H1 (cell line): ENCODE measurements at regions not wholly inside any gene's neighbourhood (a gene's known extent, or its start where the extent isn't known, plus 50 kb on each side); places are given as distances from the start of the nearest gene placed in this dataset.

Experiments used
- CTCF ChIA-PET: fragments of 300-600 bp; sonication (Branson Sonifier 250); formaldehyde crosslinking; loops from one replicate; lab custom pipeline; 2021; ENCODE audit not compliant: partially characterized antibody; lab: Charles Lee
- POLR2A ChIA-PET: fragments of 300-600 bp; sonication (Branson Sonifier 250); formaldehyde crosslinking; loops from one replicate; lab custom pipeline; 2021; ENCODE audit warnings: inconsistent platforms; ENCODE audit not compliant: partially characterized antibody; lab: Charles Lee
- DNase-seq, 2 experiments: peaks; one replicate each; pipeline versions ENCODE4 v3.0.0 to v3.0.0-alpha.2; 2010 to 2022; ENCODE audit warnings: low spot score in 2 of 2, low read depth in 1 of 2, mixed read lengths in 1 of 2
- FAIRE-seq: peaks from 2 replicates; lab custom pipeline; 2011; peaks lifted over from hg19 to GRCh38; lab: Jason Lieb, UNC
- H2AFZ ChIP-seq: 2 replicates; pipeline ENCODE4 v1.8.1; 2012; ENCODE audit warnings: low read length, inconsistent platforms
- H2AK5ac ChIP-seq: 2 replicates; pipeline ENCODE4 v1.6.1; 2013; ENCODE audit warnings: low read depth, low read length
- H2BK120ac ChIP-seq: replicated peaks from 2 replicates; pipeline ENCODE3; 2013; ENCODE audit warnings: low read depth, low read length, inconsistent platforms
- H2BK12ac ChIP-seq: 2 replicates; pipeline ENCODE4 v1.6.1; 2013; ENCODE audit warnings: low read depth, low read length
- H2BK15ac ChIP-seq: 2 replicates; pipeline ENCODE4 v1.6.1; 2013; ENCODE audit warnings: low read length
- H2BK20ac ChIP-seq: 2 replicates; pipeline ENCODE4 v1.6.1; 2013; ENCODE audit warnings: low read length
- H2BK5ac ChIP-seq: 2 replicates; pipeline ENCODE4 v1.6.1; 2013; ENCODE audit warnings: low read depth, low read length
- H3K14ac ChIP-seq: 2 replicates; pipeline ENCODE4 v1.6.1; 2013; ENCODE audit warnings: inconsistent platforms; ENCODE audit not compliant: insufficient read length
- H3K18ac ChIP-seq: 2 replicates; pipeline ENCODE4 v1.6.1; 2013; ENCODE audit warnings: low read length; ENCODE audit errors: extremely low read depth
- H3K23ac ChIP-seq: 2 replicates; pipeline ENCODE4 v1.6.1; 2013; ENCODE audit warnings: inconsistent platforms; ENCODE audit not compliant: insufficient read length
- H3K23me2 ChIP-seq: 2 replicates; pipeline ENCODE4 v1.6.1; 2013; ENCODE audit warnings: low read depth, low read length
- H3K27ac ChIP-seq: 2 replicates; pipeline ENCODE4 v1.6.1; 2011; ENCODE audit warnings: low read depth, low read length, inconsistent platforms
- H3K27me3 ChIP-seq, 4 experiments: replicated peaks in 1 of 4; 1 replicate in 1 of 4; 2 replicates in 3 of 4; pipeline versions ENCODE4 v1.6.1 to v1.8.1; 2011 to 2013; ENCODE audit warnings: low read length in 3 of 4, mild to moderate bottlenecking in 3 of 4, inconsistent platforms in 2 of 4, mixed read lengths in 2 of 4, moderate library complexity in 1 of 4; ENCODE audit not compliant: control insufficient read depth in 3 of 4, insufficient read depth in 3 of 4; ENCODE audit errors: extremely low read depth in 1 of 4
- H3K36me3 ChIP-seq, 4 experiments: 2 replicates each; pipeline versions ENCODE4 v1.6.1 to v1.8.1; 2011 to 2013; ENCODE audit warnings: mild to moderate bottlenecking in 4 of 4, low read length in 3 of 4, moderate library complexity in 2 of 4, control low read depth in 1 of 4, inconsistent platforms in 1 of 4; ENCODE audit not compliant: insufficient read depth in 4 of 4, control insufficient read depth in 2 of 4
- H3K4ac ChIP-seq: replicated peaks from 2 replicates; pipeline ENCODE3; 2013; ENCODE audit warnings: low read length, low read depth, mixed read lengths, inconsistent platforms; ENCODE audit not compliant: insufficient read length
- H3K4me1 ChIP-seq, 4 experiments: replicated peaks in 1 of 4; 1 replicate in 1 of 4; 2 replicates in 3 of 4; pipeline versions ENCODE4 v1.6.1 to v1.8.1; 2011 to 2013; ENCODE audit warnings: low read length in 3 of 4, inconsistent platforms in 2 of 4, mixed read lengths in 1 of 4; ENCODE audit not compliant: insufficient read depth in 4 of 4, control insufficient read depth in 3 of 4
- H3K4me2 ChIP-seq, 2 experiments: 2 replicates each; pipeline versions ENCODE4 v1.6.1 to v1.8.1; 2011 to 2013; ENCODE audit warnings: low read depth in 2 of 2, low read length in 2 of 2, control low read depth in 1 of 2, inconsistent platforms in 1 of 2, mild to moderate bottlenecking in 1 of 2; ENCODE audit not compliant: insufficient read depth in 1 of 2
- H3K4me3 ChIP-seq, 4 experiments: fragments of 200-600, 300-600 bp in 1 of 4; sonication (generic), shearing (Covaris generic), sonication (Bioruptor Twin) in 1 of 4; 2 replicates each; pipeline versions ENCODE4 v1.5.1 to v1.8.1; 2011 to 2016; ENCODE audit warnings: low read length in 4 of 4, low read depth in 3 of 4, control low read depth in 2 of 4, inconsistent platforms in 2 of 4, mild to moderate bottlenecking in 2 of 4, mixed read lengths in 1 of 4, moderate library complexity in 1 of 4; ENCODE audit not compliant: insufficient read depth in 2 of 4; ENCODE audit errors: extremely low read depth in 1 of 4
- H3K56ac ChIP-seq: replicated peaks from 2 replicates; pipeline ENCODE3; 2013; ENCODE audit warnings: low read depth, mild to moderate bottlenecking, mixed read lengths, low read length, inconsistent platforms; ENCODE audit not compliant: insufficient read length
- H3K79me1 ChIP-seq: 2 replicates; pipeline ENCODE4 v1.6.1; 2013; ENCODE audit warnings: low read depth, low read length, control low read depth
- H3K79me2 ChIP-seq, 2 experiments: 2 replicates each; pipeline versions ENCODE4 v1.6.1 to v1.8.1; 2012 to 2013; ENCODE audit warnings: low read length in 2 of 2, mild to moderate bottlenecking in 2 of 2, inconsistent platforms in 1 of 2; ENCODE audit not compliant: insufficient read depth in 2 of 2, control insufficient read depth in 1 of 2
- H3K9ac ChIP-seq, 4 experiments: replicated peaks in 1 of 4; 1 replicate in 1 of 4; 2 replicates in 3 of 4; pipeline versions ENCODE4 v1.6.1 to v1.8.1; 2011 to 2013; ENCODE audit warnings: low read depth in 3 of 4, low read length in 3 of 4, control low read depth in 2 of 4, mild to moderate bottlenecking in 2 of 4, moderate library complexity in 2 of 4, inconsistent platforms in 1 of 4; ENCODE audit errors: extremely low read depth in 1 of 4
- H3K9me3 ChIP-seq, 2 experiments: 2 replicates each; pipeline versions ENCODE4 v1.6.1 to v1.8.1; 2012 to 2013; ENCODE audit warnings: mild to moderate bottlenecking in 2 of 2, moderate library complexity in 2 of 2, control low read depth in 1 of 2, inconsistent platforms in 1 of 2, low read depth in 1 of 2, low read length in 1 of 2, mixed read lengths in 1 of 2; ENCODE audit not compliant: insufficient read depth in 2 of 2
- H4K20me1 ChIP-seq, 2 experiments: replicated peaks in 1 of 2; 2 replicates each; pipeline versions ENCODE3 to v1.8.1; 2011 to 2013; ENCODE audit warnings: inconsistent platforms in 2 of 2, low read length in 2 of 2, mild to moderate bottlenecking in 1 of 2; ENCODE audit not compliant: insufficient read depth in 2 of 2, control insufficient read depth in 1 of 2
- H4K5ac ChIP-seq: 2 replicates; pipeline ENCODE4 v1.6.1; 2013; ENCODE audit warnings: low read length, low read depth, mixed read lengths, inconsistent platforms; ENCODE audit not compliant: insufficient read length
- H4K8ac ChIP-seq: 2 replicates; pipeline ENCODE4 v1.8.0; 2013; ENCODE audit warnings: mild to moderate bottlenecking, moderate library complexity, low read length, inconsistent platforms; ENCODE audit not compliant: insufficient read depth; ENCODE audit errors: extremely low read depth
- H4K91ac ChIP-seq: replicated peaks from 2 replicates; pipeline ENCODE3; 2013; ENCODE audit warnings: low read length, mixed read lengths, inconsistent platforms; ENCODE audit not compliant: insufficient read length
- EGR1 ChIP-seq: IDR thresholded peaks from 2 replicates; pipeline ENCODE4 v1.6.1; 2011; ENCODE audit warnings: low read depth, low read length, borderline replicate concordance
- MAFK ChIP-seq: IDR thresholded peaks from 2 replicates; pipeline ENCODE4 v1.6.1; 2012; ENCODE audit warnings: low read depth, mild to moderate bottlenecking, improper control_type of control experiment, low read length
- WGBS, 2 experiments: shearing (Covaris generic) in 1 of 2; methylation state at CpG; one replicate each; pipeline versions ENCODE4 v1.1.6 to v1.1.7; 2013 to 2015; ENCODE audit warnings: low lambda C conversion rate in 2 of 2, mixed read lengths in 2 of 2, inconsistent platforms in 1 of 2, low coverage in 1 of 2, missing lambda C conversion rate in 1 of 2; ENCODE audit not compliant: insufficient replicate concordance in 2 of 2, insufficient coverage in 1 of 2, insufficient read length in 1 of 2; ENCODE audit errors: extremely low coverage in 1 of 2, missing lambda C conversion rate in 1 of 2; 5-methylcytosine and 5-hydroxymethylcytosine counted together

DNA sequence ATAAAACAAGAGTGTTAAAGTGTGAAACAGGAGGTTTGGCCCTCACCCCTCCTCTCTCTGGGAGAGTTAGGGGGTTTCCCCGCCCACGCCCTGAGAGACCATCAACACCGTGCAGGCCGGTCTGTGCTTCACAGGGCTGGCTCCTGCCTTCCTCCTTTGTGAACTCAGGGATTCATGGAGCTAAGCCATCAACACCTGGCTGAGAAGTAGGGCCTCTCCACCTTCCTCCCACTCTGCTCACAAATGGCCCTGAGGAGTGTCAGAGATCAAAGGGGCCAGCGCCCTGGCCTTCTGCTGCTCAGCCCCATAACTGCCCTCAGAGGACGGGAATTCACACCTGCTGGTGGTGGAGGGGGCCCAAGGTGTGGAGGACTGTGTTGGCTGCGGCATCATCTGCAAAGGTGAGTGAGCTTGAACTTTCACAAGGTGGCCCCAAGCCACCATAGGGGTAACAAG lies 88.6 kb downstream of the PSMB1 start:
- ChIA-PET POLR2A (no interaction called here), CTCF (interaction anchor here (1.2 to 1.5 kb wide), 3 partner anchors 15 to 25 kb away, joined by 4 to 5 read pairs (median 4); no protein-coding TSS in a partner anchor)
- no peaks in the 10 kb centered on the region for H3K79me1 ChIP-seq
- no peak overlapping the region for H3K14ac ChIP-seq
- H2BK12ac ChIP-seq: no peak overlapping the region
- no peak overlapping the region for H3K56ac ChIP-seq
- H2BK5ac ChIP-seq: no peak overlapping the region
- H2BK15ac ChIP-seq: no peak overlapping the region
- H2BK20ac ChIP-seq: no peak overlapping the region
- H3K4me2 ChIP-seq: no peak overlapping the region
- no peaks in the 10 kb centered on the region for H3K79me2 ChIP-seq
- TF ChIP-seq MAFK (no peak), EGR1 (0 out of 2 replicates have a peak, but pooled peaks have one; percentile 35)
- H3K9me3 ChIP-seq: peaks cover 17 to 18% of the 10 kb centered on the region in 2 experiments
- WGBS, 2 experiments: 85% methylated on average over 7 of the region's 7 CpGs; no CpG with 5 or more reads in 1 of the 2 experiments
- no peak overlapping the region for H4K5ac ChIP-seq
- H3K27me3 ChIP-seq: no peaks in the 10 kb centered on the region
- H3K36me3 ChIP-seq: no peaks in the 10 kb centered on the region
- DNase-seq (no peak), FAIRE-seq (no peak)
- H3K18ac ChIP-seq: no peak overlapping the region
- no peak overlapping the region for H3K4me3 ChIP-seq
- no peak overlapping the region for H2BK120ac ChIP-seq
- no peaks in the 10 kb centered on the region for H3K4me1 ChIP-seq
- H3K9ac ChIP-seq: no peak overlapping the region
- no peaks in the 10 kb centered on the region for H3K23me2 ChIP-seq
- H4K20me1 ChIP-seq: no peaks in the 10 kb centered on the region
- peak overlapping the region; percentile 46; the same call in 1 of the 2 replicates for H4K8ac ChIP-seq
- H2AK5ac ChIP-seq: no peak overlapping the region
- H2AFZ ChIP-seq: 0 out of 2 replicates have a peak overlapping the region, but pooled peaks have one; percentile 30
- H4K91ac ChIP-seq: no peak overlapping the region
- H3K4ac ChIP-seq: no peak overlapping the region
- H3K27ac ChIP-seq: no peak overlapping the region
- H3K23ac ChIP-seq: no peak overlapping the region
